RWPE1 (cell line): ENCODE measurements at regions not wholly inside any gene's neighbourhood (a gene's known extent, or its start where the extent isn't known, plus 50 kb on each side); places are given as distances from the start of the nearest gene placed in this dataset.

Experiments
- CTCF ChIA-PET: fragments of 350-600 bp; sonication (Branson Sonifier 250); formaldehyde crosslinking; extraction: SDS; loops from one replicate; lab custom pipeline; 2021; lab: Yijun Ruan, JAX
- POLR2A ChIA-PET: fragments of 400-600 bp; formaldehyde crosslinking; extraction: SDS; loops from one replicate; lab custom pipeline; 2020; ENCODE audit warnings: antibody characterized with exemption; ENCODE audit not compliant: low non-redundant PET; lab: Yijun Ruan, JAX
- DNase-seq: peaks from one replicate; pipeline ENCODE4 v3.0.0; 2012; ENCODE audit warnings: low spot score
- H3K27ac ChIP-seq: fragments of 450-650 bp; 2 replicates; pipeline ENCODE4 v1.5.1; 2017
- TF ChIP-seq, protein P1 (sequence below): fragments of 450-650 bp; conservative IDR thresholded peaks from 2 replicates; pipeline ENCODE4 v1.5.1; 2017; ENCODE audit warnings: low read depth, mild to moderate bottlenecking

DNA sequence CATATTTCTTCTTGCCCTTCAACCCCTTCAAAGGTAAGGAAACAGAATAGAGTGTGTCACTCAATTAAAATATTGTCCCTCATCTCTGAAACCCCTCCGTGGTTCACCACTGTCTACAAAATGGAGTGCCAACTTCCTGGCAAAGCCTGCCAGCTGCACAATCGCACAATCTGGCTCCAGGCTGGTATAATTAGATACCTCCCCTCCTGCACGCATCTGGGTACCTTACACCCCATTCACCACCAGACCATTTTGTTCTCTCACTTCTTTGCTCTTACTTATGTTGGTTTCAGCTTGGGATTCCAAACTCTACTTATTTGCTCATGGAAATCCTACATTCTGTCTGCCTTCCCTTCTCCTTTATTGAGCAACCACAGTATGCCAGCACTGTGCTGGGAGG lies 314.9 kb downstream of the NUAK1 start:
- CTCF ChIA-PET: no interaction called here
- H3K27ac ChIP-seq: no peak overlapping the region
- no peak for DNase-seq
- POLR2A ChIA-PET: no interaction called here
- TF ChIP-seq, protein P1, sequence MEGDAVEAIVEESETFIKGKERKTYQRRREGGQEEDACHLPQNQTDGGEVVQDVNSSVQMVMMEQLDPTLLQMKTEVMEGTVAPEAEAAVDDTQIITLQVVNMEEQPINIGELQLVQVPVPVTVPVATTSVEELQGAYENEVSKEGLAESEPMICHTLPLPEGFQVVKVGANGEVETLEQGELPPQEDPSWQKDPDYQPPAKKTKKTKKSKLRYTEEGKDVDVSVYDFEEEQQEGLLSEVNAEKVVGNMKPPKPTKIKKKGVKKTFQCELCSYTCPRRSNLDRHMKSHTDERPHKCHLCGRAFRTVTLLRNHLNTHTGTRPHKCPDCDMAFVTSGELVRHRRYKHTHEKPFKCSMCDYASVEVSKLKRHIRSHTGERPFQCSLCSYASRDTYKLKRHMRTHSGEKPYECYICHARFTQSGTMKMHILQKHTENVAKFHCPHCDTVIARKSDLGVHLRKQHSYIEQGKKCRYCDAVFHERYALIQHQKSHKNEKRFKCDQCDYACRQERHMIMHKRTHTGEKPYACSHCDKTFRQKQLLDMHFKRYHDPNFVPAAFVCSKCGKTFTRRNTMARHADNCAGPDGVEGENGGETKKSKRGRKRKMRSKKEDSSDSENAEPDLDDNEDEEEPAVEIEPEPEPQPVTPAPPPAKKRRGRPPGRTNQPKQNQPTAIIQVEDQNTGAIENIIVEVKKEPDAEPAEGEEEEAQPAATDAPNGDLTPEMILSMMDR: no peak

GRCh38 chr12:105825141-105825540 lies 313.6 kb downstream of the NUAK1 start:
- DNase-seq: no peak
- H3K27ac ChIP-seq: no peak overlapping the region
- TF ChIP-seq, protein P1: no peak
- CTCF ChIA-PET: no interaction called here
- POLR2A ChIA-PET: no interaction called here

GRCh38 chr12:105831372-105831771 lies 307.4 kb downstream of the NUAK1 start:
- TF ChIP-seq, protein P1: no peak
- POLR2A ChIA-PET: no interaction called here
- no peak overlapping the region for H3K27ac ChIP-seq
- CTCF ChIA-PET: no interaction called here
- no peak for DNase-seq

DNA sequence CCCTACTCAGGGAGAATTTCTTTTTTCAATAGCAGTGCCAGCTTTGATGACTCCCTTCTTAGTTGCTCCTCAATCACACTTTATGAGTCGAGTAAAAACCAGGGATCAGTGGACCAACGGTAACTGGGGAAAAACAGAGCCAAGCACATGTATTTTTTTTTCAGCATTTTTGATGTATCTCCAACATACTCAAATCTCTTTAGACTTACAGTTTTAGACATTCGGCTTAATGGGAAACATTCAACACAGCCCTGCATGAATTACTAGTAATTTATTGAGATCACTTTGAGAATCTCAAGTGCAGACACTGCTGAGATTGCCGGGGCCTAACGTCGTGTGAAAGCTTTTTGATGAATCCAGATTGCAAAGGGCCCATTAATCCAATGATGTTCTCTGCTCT lies 306.7 kb downstream of the NUAK1 start:
- CTCF ChIA-PET: interaction anchor here (0.6 kb wide), 1 partner anchor 222 kb away, joined by 4 read pairs; no protein-coding TSS in a partner anchor
- TF ChIP-seq, protein P1: no peak

GRCh38 chr12:105832806-105833205 lies 305.9 kb downstream of the NUAK1 start:
- no peak overlapping the region for H3K27ac ChIP-seq
- TF ChIP-seq, protein P1: no peak
- no peak for DNase-seq
- ChIA-PET POLR2A (no interaction called here), CTCF (no interaction called here)

More for the DNA sequence above, 306.7 kb downstream of the NUAK1 start:
- H3K27ac ChIP-seq: no peak overlapping the region
- no peak for DNase-seq
- POLR2A ChIA-PET: no interaction called here

GRCh38 chr12:105834496-105834895 lies 304.3 kb downstream of the NUAK1 start:
- ChIA-PET POLR2A (no interaction called here), CTCF (no interaction called here)
- no peak overlapping the region for H3K27ac ChIP-seq
- TF ChIP-seq, protein P1: no peak
- DNase-seq: no peak
